Glomerular endothelial cell (primary cell): ENCODE measurements at regions not wholly inside any gene's neighbourhood (a gene's known extent, or its start where the extent isn't known, plus 50 kb on each side); places are given as distances from the start of the nearest gene placed in this dataset.

ENCODE experiments used
- DNase-seq: peaks from one replicate; pipeline ENCODE4 v3.0.0-alpha.2; 2011; ENCODE audit warnings: low read depth, low spot score; ENCODE audit errors: extremely low read depth

GRCh38 chr5:68352166-68352565, 136.6 kb downstream of the PIK3R1 start:
- DNase-seq = no peak

GRCh38 chr5:68353605-68354004, 138.0 kb downstream of the PIK3R1 start:
- no peak for DNase-seq

DNA sequence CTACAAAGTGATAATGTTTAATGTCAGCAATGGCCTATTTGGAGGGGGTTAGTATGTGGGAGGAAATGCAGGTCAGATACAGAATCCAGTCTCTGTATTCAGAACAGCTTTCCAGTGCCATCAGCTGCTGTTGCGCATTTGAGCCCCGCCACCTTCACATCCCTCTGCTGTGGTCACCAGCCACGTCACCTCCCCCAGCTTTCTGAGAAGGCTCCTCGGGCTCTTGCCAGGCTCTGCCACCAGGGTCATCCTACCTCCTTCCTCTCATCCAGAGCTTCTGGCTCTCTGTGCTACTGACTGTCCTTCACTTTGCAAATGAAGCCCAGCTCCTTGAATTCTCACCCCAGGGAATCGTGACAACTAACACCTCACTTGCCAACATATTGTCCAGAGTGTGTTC, 138.8 kb downstream of the PIK3R1 start:
- no peak for DNase-seq

- DNase-seq = no peak
Measured at GRCh38 chr5:68356216-68356615, 140.7 kb downstream of the PIK3R1 start.

DNA sequence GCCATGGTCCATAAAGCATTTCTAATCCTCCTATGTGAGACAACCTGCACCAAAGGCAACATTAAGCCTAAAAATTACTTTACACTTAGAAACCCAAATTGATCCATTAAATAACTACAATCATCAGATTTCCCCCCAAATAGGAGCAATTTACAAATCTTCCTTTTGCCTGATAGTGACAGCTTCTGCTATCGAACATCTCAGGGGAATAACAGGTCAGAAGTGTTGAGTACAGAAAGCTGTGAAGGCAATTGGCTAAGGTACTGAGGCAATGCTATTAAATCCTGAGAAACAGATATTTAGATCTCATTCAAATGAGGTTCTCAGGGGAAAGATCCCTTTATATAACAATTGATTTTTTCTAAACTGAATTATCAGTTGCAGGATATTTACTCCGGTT, 141.1 kb downstream of the PIK3R1 start:
- no peak for DNase-seq

DNA sequence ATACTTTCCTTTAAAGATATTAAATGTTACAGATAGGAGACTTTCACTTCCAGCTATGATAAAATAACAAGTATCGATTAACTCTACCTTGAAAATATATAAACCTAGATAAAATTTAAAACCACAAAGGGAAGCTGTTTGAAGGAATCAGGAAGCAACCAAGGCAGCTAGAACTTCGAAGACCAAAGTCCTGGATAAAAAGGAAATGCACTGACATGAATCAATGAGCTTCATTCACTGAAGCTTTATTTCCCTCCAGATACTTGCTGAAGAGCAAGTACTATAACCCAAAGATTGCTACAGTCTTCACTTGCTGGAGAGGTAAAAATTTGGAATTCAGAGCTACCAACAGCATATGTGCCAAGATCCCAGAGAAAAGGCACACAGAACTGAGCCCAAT, 144.1 kb downstream of the PIK3R1 start:
- DNase-seq = no peak

DNA sequence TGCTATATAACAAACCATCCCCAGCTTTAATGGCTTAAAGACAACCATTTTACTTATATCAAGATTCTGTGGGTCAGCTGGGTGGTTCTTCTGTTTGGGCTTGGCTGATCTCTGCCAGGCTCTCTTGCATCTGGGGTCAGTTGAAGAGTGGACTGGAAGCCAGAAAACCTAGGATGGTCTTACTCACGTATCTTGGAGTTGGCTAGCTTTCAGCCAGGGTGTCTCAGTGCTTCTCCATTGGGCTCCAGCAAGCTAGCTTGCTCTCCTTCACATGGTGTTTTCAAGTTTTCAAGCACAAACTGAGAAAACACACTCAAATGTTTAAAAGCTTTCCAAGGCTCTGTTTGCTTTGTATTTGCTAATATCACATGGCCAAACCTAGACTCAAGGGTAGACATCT, 146.8 kb downstream of the PIK3R1 start:
- DNase-seq = no peak

- DNase-seq = no peak
Measured at GRCh38 chr5:68365889-68366288, 150.3 kb downstream of the PIK3R1 start.

DNA sequence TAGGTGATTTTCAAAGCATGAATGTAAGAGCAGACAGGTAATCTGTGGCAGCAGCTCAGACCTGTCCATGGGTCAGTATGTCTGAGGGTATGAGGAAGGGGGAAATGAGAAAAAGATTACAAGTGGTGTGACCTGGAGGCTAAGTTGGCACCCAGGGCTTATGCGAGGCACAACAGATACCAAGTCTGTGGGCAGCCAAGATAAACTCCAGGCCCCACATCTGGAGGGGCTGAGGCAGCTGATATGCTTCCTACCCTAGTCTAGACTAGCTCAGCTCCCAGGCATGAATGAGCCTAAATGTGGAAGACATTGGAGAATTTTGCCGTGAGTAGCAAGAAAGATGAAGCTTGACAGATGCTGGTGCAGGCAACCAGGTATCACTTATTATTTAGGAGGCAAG, 151.7 kb downstream of the PIK3R1 start:
- DNase-seq = no peak

- no peak for DNase-seq
Measured at GRCh38 chr5:68367717-68368116, 152.2 kb downstream of the PIK3R1 start.

DNA sequence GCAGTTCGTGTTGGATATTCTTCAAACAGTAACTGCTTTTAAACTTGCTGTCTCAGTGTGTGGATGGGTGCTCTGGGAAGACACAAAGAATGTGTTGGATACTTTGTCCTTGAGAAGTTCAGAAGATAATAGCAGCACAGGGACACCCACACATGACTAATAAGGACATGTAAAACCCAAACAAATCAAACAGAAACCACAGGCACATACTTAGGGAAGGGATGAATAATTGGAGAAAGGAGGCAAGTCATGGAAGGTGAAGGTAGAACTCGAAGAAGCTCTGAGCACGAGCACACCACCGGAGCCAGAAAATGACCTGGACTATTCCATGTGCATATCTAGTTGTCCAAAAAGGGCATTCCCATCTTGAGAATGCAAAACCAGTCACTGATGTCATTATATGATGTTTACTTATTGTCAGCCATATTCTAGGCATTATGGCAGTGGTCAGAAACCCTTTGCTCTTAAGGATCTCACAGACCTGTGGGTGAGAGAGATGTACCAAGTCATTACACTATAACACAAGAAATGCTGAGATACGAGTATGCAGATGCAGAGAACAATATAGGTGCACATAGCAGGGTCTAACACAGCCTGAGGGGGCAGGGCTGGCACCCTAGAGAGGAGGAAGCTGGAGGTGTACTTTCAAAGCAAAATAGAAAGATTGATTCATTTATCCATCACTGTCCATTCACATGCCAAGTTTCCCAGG, 152.9 kb downstream of the PIK3R1 start:
- no peak for DNase-seq

- no peak for DNase-seq
Measured at GRCh38 chr5:68369023-68369359, 153.4 kb downstream of the PIK3R1 start.

- no peak for DNase-seq
Measured at GRCh38 chr5:68369457-68370125, 154.0 kb downstream of the PIK3R1 start.

DNA sequence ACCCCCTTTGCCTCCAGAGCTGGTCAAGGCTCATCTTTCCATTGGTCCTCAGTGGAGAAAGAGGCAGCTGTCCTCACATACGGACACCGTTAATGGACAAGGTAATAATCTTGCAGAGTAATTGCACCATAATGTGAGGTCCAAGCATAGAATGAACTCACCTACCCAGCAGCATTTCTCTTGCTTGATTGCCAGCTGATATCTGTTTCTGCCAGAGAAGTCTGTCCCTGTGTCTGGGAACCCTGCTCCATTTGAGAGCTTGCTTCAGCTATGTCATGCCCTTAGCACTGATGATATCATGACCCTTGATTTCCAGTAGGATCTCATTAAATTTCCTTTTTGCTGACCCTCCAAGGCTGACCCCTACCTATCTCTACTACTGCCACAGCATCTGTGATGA, 154.6 kb downstream of the PIK3R1 start:
- no peak for DNase-seq

DNA sequence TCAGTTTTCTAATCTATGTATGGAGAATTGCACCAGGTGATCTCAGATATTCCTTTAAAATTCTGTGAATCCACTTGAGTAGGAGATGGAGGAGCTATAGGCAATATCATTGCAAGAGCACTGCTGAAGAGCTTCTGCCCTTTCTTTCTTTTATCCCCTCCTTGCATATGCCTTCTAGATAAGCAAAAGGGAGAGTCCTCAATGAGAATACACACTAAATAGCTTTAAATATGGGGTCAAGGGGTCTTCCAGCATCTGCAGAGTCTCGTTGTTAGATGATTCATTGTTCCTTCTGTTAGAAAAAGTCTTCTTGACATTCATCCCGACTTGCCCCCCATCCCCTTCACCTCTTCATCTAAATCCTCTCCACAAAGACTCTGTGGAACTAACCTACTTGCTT, 156.1 kb downstream of the PIK3R1 start:
- no peak for DNase-seq

DNA sequence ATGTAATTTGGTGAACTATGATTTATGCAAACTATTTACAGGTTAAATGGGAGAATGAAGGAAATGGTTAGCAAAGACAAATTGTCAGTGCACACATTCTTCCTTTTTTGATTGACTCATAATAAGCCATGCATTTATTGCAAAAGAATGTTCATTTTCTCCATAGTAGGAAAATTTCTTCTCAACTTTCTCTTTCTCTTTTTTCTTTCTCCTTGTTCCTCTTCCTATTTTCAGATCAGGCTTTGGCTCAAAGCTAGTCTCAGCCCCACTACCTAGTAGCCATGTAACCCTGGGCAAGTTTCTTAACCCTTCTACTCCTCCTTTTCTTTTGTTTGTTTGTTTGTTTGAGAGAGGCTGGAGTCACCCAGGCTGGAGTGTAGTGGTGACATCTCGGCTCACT, 156.6 kb downstream of the PIK3R1 start:
- no peak for DNase-seq

GRCh38 chr5:68373050-68373449, 157.5 kb downstream of the PIK3R1 start:
- DNase-seq = no peak

DNA sequence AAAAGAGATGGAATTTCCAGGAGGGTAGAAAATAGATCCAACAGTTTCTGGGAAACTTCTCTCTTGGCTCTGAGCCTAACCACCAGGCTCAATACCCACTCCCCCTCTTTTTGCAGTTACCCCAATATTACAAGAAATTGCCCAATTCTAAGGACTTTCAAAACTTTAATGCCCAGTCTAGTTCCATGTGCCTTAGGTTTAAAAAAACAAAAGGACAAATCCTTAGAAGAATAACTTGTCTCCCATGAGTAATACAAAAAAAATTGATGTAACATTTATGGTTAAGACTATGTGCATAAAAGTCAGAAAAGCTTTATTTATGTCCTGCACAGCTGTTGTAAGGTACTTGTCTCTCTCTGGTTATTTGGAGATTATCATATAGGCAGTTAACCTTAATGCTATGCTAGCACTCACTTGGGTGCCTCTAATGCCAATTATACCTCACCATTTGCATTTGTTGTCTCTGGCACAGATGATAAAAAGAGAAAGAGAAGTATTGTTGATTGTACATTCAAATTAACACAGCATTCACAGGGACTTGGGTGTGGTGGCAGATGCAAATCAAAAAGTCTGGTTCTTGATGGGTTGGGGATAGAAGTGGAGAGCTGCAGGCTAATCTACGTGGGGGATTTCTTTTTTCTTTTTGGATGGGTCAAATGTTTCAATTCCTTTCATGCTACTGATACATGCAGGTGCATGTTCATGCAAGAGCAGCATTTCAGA, 159.4 kb downstream of the PIK3R1 start:
- no peak for DNase-seq

DNA sequence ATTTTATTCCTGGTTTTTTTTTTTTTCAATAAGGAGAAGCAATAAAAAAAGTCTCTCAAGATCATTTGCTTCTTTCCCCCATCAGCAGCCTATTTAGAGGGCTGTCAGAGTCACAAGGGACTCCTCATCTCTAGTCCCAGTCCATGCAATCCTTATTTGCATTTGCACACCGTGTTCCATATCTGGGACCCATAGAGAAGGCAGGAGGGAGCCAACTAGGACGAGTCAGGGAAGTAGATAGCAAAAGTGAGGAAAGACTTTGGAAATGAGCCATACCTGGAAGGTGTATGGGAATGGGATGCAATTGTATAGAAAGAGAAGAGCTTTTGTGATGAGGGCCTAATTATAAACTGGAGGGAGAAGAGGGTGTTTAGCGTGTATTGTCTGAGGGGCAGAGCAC, 160.0 kb downstream of the PIK3R1 start:
- DNase-seq = no peak

- DNase-seq = no peak
Measured at GRCh38 chr5:68376935-68377334, 161.4 kb downstream of the PIK3R1 start.

GRCh38 chr5:68377733-68378132, 162.2 kb downstream of the PIK3R1 start:
- DNase-seq = no peak

DNA sequence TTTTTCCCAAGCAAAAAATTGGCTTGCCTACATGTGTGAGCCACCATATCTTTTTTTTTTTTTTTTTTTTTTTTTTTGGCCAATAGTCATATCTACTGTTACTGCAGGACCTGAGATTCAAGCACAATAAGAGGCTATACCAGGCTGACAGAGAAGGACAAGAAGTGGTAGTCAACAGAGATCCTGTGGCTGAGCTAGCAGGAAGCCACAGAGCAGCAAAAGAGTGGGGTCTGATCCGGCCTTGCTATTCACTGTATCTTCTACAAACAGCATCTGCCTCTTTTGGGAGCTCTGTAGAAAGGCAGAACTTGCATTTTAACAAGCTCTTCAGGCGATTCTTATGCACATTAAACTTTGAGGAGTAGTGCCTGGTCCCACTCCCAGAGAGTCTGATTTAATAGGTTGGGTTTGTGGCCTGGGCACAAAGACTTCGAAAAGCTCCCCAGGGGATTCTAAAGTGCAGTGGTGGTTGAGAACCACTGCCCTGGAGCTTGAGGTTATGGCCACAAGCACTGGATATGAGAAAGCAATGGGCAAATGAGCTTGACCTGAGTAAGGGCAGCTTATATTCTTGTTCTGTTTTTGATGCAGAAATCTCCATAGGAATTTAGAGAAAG, 162.8 kb downstream of the PIK3R1 start:
- no peak for DNase-seq
